ENCODE measurements at regions not wholly inside any gene's neighbourhood (a gene's known extent, or its start where the extent isn't known, plus 50 kb on each side); places are given as distances from the start of the nearest gene placed in this dataset.

DNA sequence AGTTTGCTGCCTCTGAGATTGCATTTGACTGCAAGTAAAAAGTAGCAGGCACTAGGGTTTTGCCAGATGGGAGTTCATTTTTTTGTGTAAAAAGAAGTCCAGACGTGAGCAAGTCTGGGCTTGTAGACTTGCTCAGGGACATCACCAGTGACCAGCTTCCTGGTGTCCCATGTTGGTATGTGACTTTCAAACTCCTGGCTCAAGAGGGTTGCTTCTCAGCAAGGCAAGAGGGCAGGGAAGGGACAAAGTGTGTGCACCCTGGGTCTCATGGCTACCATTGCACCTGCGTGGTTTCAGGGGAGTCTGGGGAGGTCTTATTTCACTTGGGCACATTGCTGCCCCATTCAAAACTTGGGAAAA lies 79.3 kb upstream of the ZNF716 start:
- TF ChIP-seq, protein P1, sequence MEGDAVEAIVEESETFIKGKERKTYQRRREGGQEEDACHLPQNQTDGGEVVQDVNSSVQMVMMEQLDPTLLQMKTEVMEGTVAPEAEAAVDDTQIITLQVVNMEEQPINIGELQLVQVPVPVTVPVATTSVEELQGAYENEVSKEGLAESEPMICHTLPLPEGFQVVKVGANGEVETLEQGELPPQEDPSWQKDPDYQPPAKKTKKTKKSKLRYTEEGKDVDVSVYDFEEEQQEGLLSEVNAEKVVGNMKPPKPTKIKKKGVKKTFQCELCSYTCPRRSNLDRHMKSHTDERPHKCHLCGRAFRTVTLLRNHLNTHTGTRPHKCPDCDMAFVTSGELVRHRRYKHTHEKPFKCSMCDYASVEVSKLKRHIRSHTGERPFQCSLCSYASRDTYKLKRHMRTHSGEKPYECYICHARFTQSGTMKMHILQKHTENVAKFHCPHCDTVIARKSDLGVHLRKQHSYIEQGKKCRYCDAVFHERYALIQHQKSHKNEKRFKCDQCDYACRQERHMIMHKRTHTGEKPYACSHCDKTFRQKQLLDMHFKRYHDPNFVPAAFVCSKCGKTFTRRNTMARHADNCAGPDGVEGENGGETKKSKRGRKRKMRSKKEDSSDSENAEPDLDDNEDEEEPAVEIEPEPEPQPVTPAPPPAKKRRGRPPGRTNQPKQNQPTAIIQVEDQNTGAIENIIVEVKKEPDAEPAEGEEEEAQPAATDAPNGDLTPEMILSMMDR (IDR thresholded peaks at IDR 0.05 in 4 of 5, conservative IDR thresholded peaks at IDR 0.05 in 1 of 5): no peak
- no peak for TF ChIP-seq POLR2A (IDR thresholded peaks at IDR 0.05)

Data from gastrocnemius medialis (tissue), 4 donors.